ENCODE measurements at regions not wholly inside any gene's neighbourhood (a gene's known extent, or its start where the extent isn't known, plus 50 kb on each side); places are given as distances from the start of the nearest gene placed in this dataset.

DNA sequence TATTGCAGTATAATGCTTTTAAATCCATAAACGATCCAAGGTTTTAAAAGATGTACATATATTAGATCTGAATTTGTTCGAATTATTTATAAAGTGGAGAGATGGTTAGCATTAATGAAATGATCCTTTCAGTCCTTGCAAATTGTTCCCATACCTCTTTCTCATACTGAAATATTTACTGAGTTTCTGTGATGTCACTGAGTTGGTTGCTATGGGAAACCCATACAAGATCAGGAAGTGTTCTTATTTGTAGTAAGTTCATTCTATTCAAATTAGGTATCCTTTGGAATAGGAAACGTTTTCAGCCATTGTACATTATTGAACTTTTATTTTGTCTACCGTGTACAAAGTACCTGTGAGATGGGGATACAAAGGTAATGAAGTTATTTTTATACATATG, 73.2 kb upstream of the CHL1 start:
- H3F3A ChIP-seq (ENCODE audit: low read length, unreplicated experiment), result no peaks in the 10 kb centered on the region
- H3K36me3 ChIP-seq (ENCODE audit: low read depth, low read length), result no peaks in the 10 kb centered on the region
- intact Hi-C loops (cut with micrococcal nuclease), result no loop called here
- POLR2A ChIA-PET (ENCODE audit: unreplicated experiment), result no interaction called here
- no peaks in the 10 kb centered on the region for H3K9me2 ChIP-seq (replicated peaks; ENCODE audit: low read length)
- no peak overlapping the region for H3K4me3 ChIP-seq (ENCODE audit: low read length)
- CTCF ChIA-PET, result no interaction called here
- H3K79me2 ChIP-seq (ENCODE audit: low read length), result no peaks in the 10 kb centered on the region
- DNase-seq (no peak), ATAC-seq (no peak)
- H3K27ac ChIP-seq (ENCODE audit: low read length), result no peak overlapping the region
- H3K27me3 ChIP-seq (ENCODE audit: low read length), result no peaks in the 10 kb centered on the region
- TF ChIP-seq, protein P1, sequence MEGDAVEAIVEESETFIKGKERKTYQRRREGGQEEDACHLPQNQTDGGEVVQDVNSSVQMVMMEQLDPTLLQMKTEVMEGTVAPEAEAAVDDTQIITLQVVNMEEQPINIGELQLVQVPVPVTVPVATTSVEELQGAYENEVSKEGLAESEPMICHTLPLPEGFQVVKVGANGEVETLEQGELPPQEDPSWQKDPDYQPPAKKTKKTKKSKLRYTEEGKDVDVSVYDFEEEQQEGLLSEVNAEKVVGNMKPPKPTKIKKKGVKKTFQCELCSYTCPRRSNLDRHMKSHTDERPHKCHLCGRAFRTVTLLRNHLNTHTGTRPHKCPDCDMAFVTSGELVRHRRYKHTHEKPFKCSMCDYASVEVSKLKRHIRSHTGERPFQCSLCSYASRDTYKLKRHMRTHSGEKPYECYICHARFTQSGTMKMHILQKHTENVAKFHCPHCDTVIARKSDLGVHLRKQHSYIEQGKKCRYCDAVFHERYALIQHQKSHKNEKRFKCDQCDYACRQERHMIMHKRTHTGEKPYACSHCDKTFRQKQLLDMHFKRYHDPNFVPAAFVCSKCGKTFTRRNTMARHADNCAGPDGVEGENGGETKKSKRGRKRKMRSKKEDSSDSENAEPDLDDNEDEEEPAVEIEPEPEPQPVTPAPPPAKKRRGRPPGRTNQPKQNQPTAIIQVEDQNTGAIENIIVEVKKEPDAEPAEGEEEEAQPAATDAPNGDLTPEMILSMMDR (conservative IDR thresholded peaks at IDR 0.05; ENCODE audit: low read depth, low read length), result no peak
- TF ChIP-seq EZH2phosphoT487 (IDR thresholded peaks at IDR 0.05; ENCODE audit: borderline replicate concordance, low read length), result no peak
- no peak for TF ChIP-seq EZH2 (IDR thresholded peaks at IDR 0.05; ENCODE audit: low read length, unreplicated experiment)
- no peaks in the 10 kb centered on the region for H4K20me1 ChIP-seq (ENCODE audit: low read length)
- no peak overlapping the region for H3K4me2 ChIP-seq (ENCODE audit: low read length)
- peaks cover 66% of the 10 kb centered on the region for H3K9me3 ChIP-seq (ENCODE audit: low read length)
- BruUV-seq (replicated peaks), result no TSS peak
- no peak overlapping the region for H2AFZ ChIP-seq (ENCODE audit: low read length)
- H3K4me1 ChIP-seq (ENCODE audit: insufficient read depth, low read length), result no peaks in the 10 kb centered on the region
- H3K9ac ChIP-seq (ENCODE audit: low read length), result no peak overlapping the region

DNA sequence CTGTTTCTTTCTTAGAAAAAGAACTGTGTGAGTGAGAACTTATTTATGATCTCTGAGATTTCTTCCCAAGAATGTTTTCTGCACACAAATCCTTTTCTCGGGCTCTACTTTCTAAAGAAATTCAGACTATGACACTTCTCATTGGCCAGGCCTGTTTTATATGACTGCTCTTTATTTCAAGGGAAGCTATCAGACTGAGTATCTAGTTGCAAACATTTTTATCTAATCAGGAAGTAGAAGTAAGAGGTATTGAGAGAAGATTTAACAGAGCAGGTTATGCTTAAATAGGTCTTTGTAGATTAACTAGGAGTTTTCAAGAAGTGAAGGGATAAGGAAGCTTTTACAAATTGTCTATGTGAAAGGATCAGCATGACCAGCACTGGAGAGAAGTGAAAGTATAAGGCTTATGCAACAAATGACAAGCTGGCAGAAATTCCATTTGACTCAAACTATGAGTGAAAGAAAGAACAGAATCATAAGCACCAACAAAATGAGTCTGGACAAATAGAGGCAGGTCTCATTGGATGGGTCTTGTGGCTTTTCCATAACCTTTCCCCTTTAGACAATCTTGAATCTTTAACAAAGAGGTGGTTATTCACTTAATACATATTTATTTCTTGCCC, 71.9 kb upstream of the CHL1 start:
- H3K9ac ChIP-seq (ENCODE audit: low read length), result no peak overlapping the region

More for the DNA sequence above, 71.9 kb upstream of the CHL1 start:
- no peak overlapping the region for H3K4me2 ChIP-seq (ENCODE audit: low read length)
- TF ChIP-seq EZH2 (IDR thresholded peaks at IDR 0.05; ENCODE audit: low read length, unreplicated experiment) (no peak), EZH2phosphoT487 (IDR thresholded peaks at IDR 0.05; ENCODE audit: borderline replicate concordance, low read length) (no peak)
- TF ChIP-seq, protein P1 (conservative IDR thresholded peaks at IDR 0.05; ENCODE audit: low read depth, low read length), result no peak
- intact Hi-C loops (cut with micrococcal nuclease), result no loop called here
- ATAC-seq (no peak), DNase-seq (no peak)
- no peaks in the 10 kb centered on the region for H3K4me1 ChIP-seq (ENCODE audit: insufficient read depth, low read length)
- POLR2A ChIA-PET (ENCODE audit: unreplicated experiment), result no interaction called here
- no TSS peak for BruUV-seq (replicated peaks)
- H3K79me2 ChIP-seq (ENCODE audit: low read length), result no peaks in the 10 kb centered on the region
- H3K4me3 ChIP-seq (ENCODE audit: low read length), result no peak overlapping the region
- CTCF ChIA-PET, result no interaction called here
- no peak overlapping the region for H2AFZ ChIP-seq (ENCODE audit: low read length)
- no peaks in the 10 kb centered on the region for H3F3A ChIP-seq (ENCODE audit: low read length, unreplicated experiment)
- H4K20me1 ChIP-seq (ENCODE audit: low read length), result no peaks in the 10 kb centered on the region
- peaks cover 60% of the 10 kb centered on the region for H3K9me3 ChIP-seq (ENCODE audit: low read length)
- H3K36me3 ChIP-seq (ENCODE audit: low read depth, low read length), result no peaks in the 10 kb centered on the region
- H3K27ac ChIP-seq (ENCODE audit: low read length), result no peak overlapping the region
- H3K27me3 ChIP-seq (ENCODE audit: low read length), result no peaks in the 10 kb centered on the region
- H3K9me2 ChIP-seq (replicated peaks; ENCODE audit: low read length), result no peaks in the 10 kb centered on the region
